ENCODE measurements at regions not wholly inside any gene's neighbourhood (a gene's known extent, or its start where the extent isn't known, plus 50 kb on each side); places are given as distances from the start of the nearest gene placed in this dataset.
"Not testable (repeated sequence)": the region's sequence is repeated elsewhere in the genome, so short reads cannot be mapped to it uniquely, and the experiment has no call there.

- DNase-seq: no peak
These were observed 112.3 kb upstream of the MARCHF11 start for GRCh38 chr5:16291894-16292293.

DNA sequence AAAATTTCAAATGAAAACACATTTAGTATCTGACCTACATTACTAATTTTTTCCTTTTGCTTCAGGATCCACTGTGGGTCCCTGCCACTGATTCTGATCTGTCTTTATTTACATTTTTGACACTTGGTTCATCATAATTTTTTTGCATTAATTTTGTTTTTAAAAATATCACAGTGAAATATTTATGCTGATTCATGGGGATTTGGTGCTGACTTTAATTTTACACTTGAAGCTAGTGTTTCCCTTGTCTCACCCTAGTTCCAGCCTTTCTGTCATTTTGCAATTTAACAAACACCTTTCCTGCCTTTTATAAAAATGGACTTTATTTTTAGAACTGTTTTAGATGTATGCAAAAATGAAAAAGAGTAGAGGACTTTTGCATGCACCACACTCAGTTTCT is 111.9 kb upstream of the MARCHF11 start:
- no peak for DNase-seq

DNA sequence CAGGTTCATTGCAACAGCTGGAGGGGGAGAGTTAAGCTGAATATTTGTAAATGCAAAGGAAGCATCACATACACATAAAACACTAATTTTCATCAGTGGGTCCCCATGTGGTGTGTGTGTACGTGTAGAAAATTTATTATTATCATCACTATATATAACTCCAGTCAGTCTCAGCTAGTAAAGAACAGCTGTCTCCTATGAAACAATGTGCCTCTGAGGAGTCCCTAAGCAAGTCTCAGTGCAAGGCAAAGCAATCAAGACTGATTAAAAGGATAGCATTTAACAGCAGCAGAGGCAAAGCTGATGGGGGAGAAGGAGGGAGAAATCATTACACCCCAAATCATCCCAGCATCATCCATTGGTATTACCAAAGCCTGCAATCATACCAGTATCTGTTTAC is 104.2 kb upstream of the MARCHF11 start:
- no peak for DNase-seq

DNA sequence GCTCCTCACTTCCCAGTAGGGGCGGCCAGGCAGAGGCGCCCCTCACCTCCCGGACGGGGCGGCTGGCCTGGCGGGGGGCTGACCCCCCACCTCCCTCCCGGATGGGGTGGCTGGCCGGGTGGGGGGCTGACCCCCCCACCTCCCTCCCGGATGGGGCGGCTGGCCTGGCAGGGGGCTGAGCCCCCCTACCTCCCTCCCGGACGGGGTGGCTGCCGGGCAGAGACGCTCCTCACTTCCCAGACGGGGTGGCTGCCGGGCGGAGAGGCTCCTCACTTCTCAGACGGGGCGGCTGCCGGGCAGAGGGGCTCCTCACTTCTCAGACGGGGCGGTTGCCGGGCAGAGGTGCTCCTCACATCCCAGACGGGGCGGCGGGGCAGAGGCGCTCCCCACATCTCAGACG is 97.3 kb upstream of the MARCHF11 start:
- DNase-seq: not testable (repeated sequence)

- DNase-seq: peak; percentile 94
These were observed 92.3 kb upstream of the MARCHF11 start for GRCh38 chr5:16271851-16272250.

- DNase-seq: no peak
These were observed 85.5 kb upstream of the MARCHF11 start for GRCh38 chr5:16265141-16265540.

- no peak for DNase-seq
These were observed 80.4 kb upstream of the MARCHF11 start for GRCh38 chr5:16260000-16260399.

DNA sequence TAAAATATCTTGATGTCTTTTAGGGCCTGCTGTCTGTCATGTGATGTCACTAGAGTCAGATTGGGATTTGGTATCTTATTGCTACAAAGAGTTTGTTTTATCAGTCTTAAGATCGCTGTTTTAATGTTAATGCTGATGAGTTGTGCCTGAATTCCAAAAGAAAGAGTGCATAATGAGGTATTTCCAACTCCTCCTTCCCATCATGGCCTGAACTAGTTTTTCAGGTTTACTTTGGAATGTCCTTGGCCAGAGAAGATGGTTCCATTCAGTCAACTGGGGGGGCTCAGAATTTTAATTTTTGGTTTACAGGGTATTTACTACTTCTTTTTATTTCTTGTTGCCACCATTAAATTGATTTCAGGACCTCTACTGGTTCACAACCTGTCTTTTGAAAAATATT is 74.3 kb upstream of the MARCHF11 start:
- DNase-seq: no peak

GRCh38 chr5:16245956-16246355 is 66.4 kb upstream of the MARCHF11 start:
- DNase-seq: no peak

DNA sequence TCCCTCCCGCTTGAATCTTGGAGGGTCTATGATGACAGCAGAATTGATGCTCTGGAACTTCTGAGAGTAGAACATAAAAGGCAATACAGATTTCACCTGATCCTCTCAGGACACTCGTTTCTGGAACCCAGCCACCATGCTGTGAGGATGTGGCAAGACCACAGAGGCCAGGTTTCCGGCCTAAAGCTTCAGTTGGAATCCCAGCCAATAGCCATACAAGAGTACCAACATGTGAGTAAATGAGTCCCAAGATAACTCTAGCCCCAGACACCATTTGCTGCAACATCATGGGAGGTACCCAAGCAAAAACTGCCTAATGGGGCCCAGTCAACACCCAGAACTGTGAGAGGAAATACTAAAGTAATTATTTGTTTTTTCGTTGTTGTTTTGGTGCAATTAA is 65.7 kb upstream of the MARCHF11 start:
- no peak for DNase-seq

DNA sequence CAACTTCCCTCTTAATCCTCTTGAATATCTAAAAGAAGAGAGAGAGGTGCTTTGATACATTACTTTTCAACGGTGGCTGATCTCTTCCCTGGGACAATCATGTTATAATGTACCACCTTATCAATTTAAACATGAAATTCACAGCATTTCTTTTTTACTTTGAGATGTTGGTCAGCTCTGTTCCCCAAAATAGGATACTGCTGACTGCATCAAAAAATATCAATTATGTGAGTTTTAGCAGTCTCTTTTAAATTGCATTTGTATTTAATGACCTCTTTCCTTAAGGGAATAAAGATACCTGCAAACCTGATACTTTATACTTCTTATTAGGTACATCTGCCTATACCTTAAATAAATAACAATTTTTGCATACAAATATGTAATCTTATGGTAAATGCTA is 58.4 kb upstream of the MARCHF11 start:
- DNase-seq: no peak

- no peak for DNase-seq
These were observed 55.0 kb upstream of the MARCHF11 start for GRCh38 chr5:16234598-16234997.

DNA sequence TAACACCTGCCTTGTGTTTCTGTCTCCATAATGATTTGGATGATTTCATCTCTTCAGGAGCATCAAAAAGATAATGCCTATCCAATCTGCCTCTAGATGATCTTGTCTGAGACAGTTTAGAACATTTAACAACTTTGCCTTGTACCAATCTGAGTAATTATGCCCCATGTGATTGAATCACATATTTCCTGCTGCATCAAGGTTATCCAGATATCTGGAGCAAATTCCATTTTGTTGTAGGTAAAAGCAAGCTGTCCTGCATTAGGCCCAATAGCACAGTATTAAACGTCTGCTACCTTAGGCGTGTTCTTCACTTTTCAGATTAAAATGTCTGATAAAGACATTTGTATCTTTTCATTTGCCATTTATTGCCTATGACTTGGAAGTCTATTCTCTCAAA is 54.1 kb upstream of the MARCHF11 start:
- no peak for DNase-seq

GRCh38 chr5:16229357-16229940 is 49.9 kb upstream of the MARCHF11 start:
- no peak for DNase-seq

All from DMS153 (cell line).